ENCODE measurements at regions not wholly inside any gene's neighbourhood (a gene's known extent, or its start where the extent isn't known, plus 50 kb on each side); places are given as distances from the start of the nearest gene placed in this dataset.

GRCh38 chr2:242027676-242028450, 158.3 kb downstream of the RTP5 start:
- no peak overlapping the region for H3K9ac ChIP-seq (replicated peaks in 1 of 4; ENCODE audit: extremely low read depth in 1 of 4, low read depth in 3 of 4, low read length in 3 of 4)
- DNase-seq (ENCODE audit: low read depth in 1 of 2, low spot score in 2 of 2): peak in 1 of 2 experiments; percentile 14
- no peak for TF ChIP-seq ATF2 (IDR thresholded peaks at IDR 0.05; ENCODE audit: low read length)
- TF ChIP-seq ZNF274 (IDR thresholded peaks at IDR 0.05; ENCODE audit: borderline replicate concordance, extremely low read depth, low read length): no peak
- TF ChIP-seq GABPA (IDR thresholded peaks at IDR 0.05; ENCODE audit: borderline replicate concordance, insufficient read depth, low read length): no peak
- no peak for TF ChIP-seq HDAC2 (IDR thresholded peaks at IDR 0.05; ENCODE audit: borderline replicate concordance in 1 of 2, low read depth in 2 of 2, low read length in 2 of 2)
- no peak for TF ChIP-seq NANOG (IDR thresholded peaks at IDR 0.05; ENCODE audit: insufficient read depth, low read depth, low read length, poor library complexity, severe bottlenecking)
- no peak for TF ChIP-seq BACH1 (IDR thresholded peaks at IDR 0.05; ENCODE audit: low read length)
- no peak for TF ChIP-seq JUND (IDR thresholded peaks at IDR 0.05; ENCODE audit: low read length)
- no peak for TF ChIP-seq CTBP2 (IDR thresholded peaks at IDR 0.05; ENCODE audit: borderline replicate concordance, insufficient read depth, insufficient read length, low read length)
- TF ChIP-seq RBBP5 (IDR thresholded peaks at IDR 0.05; ENCODE audit: borderline replicate concordance, low read depth, low read length): no peak
- TF ChIP-seq RAD21 (IDR thresholded peaks at IDR 0.05 in 1 of 2, conservative IDR thresholded peaks at IDR 0.05 in 1 of 2; ENCODE audit: low read depth in 2 of 2, low read length in 2 of 2): no peak

More at GRCh38 chr2:242027676-242028450, 158.3 kb downstream of the RTP5 start:
- H2BK12ac ChIP-seq (ENCODE audit: low read depth, low read length): no peak overlapping the region
- WGBS, 2 experiments (ENCODE audit: extremely low coverage in 1 of 2, insufficient coverage in 1 of 2, insufficient read length in 1 of 2, insufficient replicate concordance in 2 of 2, low coverage in 1 of 2, low lambda C conversion rate in 2 of 2, missing lambda C conversion rate in 1 of 2): 91% methylated on average over 23 of the region's 24 CpGs; no CpG with 5 or more reads in 1 of the 2 experiments
- H2BK15ac ChIP-seq (ENCODE audit: low read length): no peak overlapping the region
- H2AK5ac ChIP-seq (ENCODE audit: low read depth, low read length): no peak overlapping the region
- H3K4ac ChIP-seq (replicated peaks; ENCODE audit: insufficient read length, low read depth, low read length): no peak overlapping the region
- H3K23ac ChIP-seq (ENCODE audit: insufficient read length): no peak overlapping the region
- no peak overlapping the region for H4K91ac ChIP-seq (replicated peaks; ENCODE audit: insufficient read length, low read length)
- H4K5ac ChIP-seq (ENCODE audit: insufficient read length, low read depth, low read length): no peak overlapping the region
- H2BK120ac ChIP-seq (replicated peaks; ENCODE audit: low read depth, low read length): no peak overlapping the region
- no peaks in the 10 kb centered on the region for H4K20me1 ChIP-seq (replicated peaks in 1 of 2; ENCODE audit: control insufficient read depth in 1 of 2, insufficient read depth in 2 of 2, low read length in 2 of 2)
- H3K36me3 ChIP-seq (ENCODE audit: control insufficient read depth in 2 of 4, insufficient read depth in 4 of 4, low read length in 3 of 4): no peaks in the 10 kb centered on the region
- H3K14ac ChIP-seq (ENCODE audit: insufficient read length): no peak overlapping the region
- H3K4me2 ChIP-seq (ENCODE audit: insufficient read depth in 1 of 2, low read depth in 2 of 2, low read length in 2 of 2): no peak overlapping the region
- no peak overlapping the region for H2BK5ac ChIP-seq (ENCODE audit: low read depth, low read length)
- H3K27me3 ChIP-seq (replicated peaks in 1 of 4; ENCODE audit: control insufficient read depth in 3 of 4, extremely low read depth in 1 of 4, insufficient read depth in 3 of 4, low read length in 3 of 4): no peaks in the 10 kb centered on the region; a peak in 1 of 7 replicates
- POLR2A ChIA-PET (ENCODE audit: partially characterized antibody): no interaction called here
- H3K56ac ChIP-seq (replicated peaks; ENCODE audit: insufficient read length, low read depth, low read length): no peak overlapping the region
- FAIRE-seq: no peak
- no peaks in the 10 kb centered on the region for H3K4me1 ChIP-seq (replicated peaks in 1 of 4; ENCODE audit: control insufficient read depth in 3 of 4, insufficient read depth in 4 of 4, low read length in 3 of 4)
- no peaks in the 10 kb centered on the region for H3K79me1 ChIP-seq (ENCODE audit: low read depth, low read length)
- H3K79me2 ChIP-seq (ENCODE audit: control insufficient read depth in 1 of 2, insufficient read depth in 2 of 2, low read length in 2 of 2): no peaks in the 10 kb centered on the region
- CTCF ChIA-PET (ENCODE audit: partially characterized antibody): no interaction called here
- peaks cover 6 to 16% of the 10 kb centered on the region in 2 experiments; a peak in 3 of 4 replicates for H3K9me3 ChIP-seq (ENCODE audit: insufficient read depth in 2 of 2, low read depth in 1 of 2, low read length in 1 of 2)
- no peak overlapping the region for H3K27ac ChIP-seq (ENCODE audit: low read depth, low read length)
- no peak overlapping the region for H3K4me3 ChIP-seq (ENCODE audit: extremely low read depth in 1 of 4, insufficient read depth in 2 of 4, low read depth in 3 of 4, low read length in 4 of 4)
- no peak overlapping the region for H4K8ac ChIP-seq (ENCODE audit: extremely low read depth, insufficient read depth, low read length)
- no peak overlapping the region for H2BK20ac ChIP-seq (ENCODE audit: low read length)
- no peaks in the 10 kb centered on the region for H3K23me2 ChIP-seq (ENCODE audit: low read depth, low read length)
- no peak overlapping the region for H3K18ac ChIP-seq (ENCODE audit: extremely low read depth, low read length)
- no peak overlapping the region for H2AFZ ChIP-seq (ENCODE audit: low read length)

All from H1 (cell line).